D721Med (cell line): ENCODE measurements at regions not wholly inside any gene's neighbourhood (a gene's known extent, or its start where the extent isn't known, plus 50 kb on each side); places are given as distances from the start of the nearest gene placed in this dataset.
"Not testable (repeated sequence)": the region's sequence is repeated elsewhere in the genome, so short reads cannot be mapped to it uniquely, and the experiment has no call there.

Experiments used
- DNase-seq: peaks from one replicate; pipeline ENCODE4 v3.0.0; 2011; ENCODE audit warnings: low spot score; ENCODE audit not compliant: insufficient read length
- FAIRE-seq: peaks from 2 replicates; lab custom pipeline; 2011; peaks lifted over from hg19 to GRCh38; lab: Jason Lieb, UNC
- TF ChIP-seq, protein P1 (sequence below): IDR thresholded peaks from 2 replicates; pipeline ENCODE4 v1.5.1; 2012; ENCODE audit warnings: mild to moderate bottlenecking, control low read depth; ENCODE audit not compliant: insufficient read depth; ENCODE audit errors: missing control alignments

DNA sequence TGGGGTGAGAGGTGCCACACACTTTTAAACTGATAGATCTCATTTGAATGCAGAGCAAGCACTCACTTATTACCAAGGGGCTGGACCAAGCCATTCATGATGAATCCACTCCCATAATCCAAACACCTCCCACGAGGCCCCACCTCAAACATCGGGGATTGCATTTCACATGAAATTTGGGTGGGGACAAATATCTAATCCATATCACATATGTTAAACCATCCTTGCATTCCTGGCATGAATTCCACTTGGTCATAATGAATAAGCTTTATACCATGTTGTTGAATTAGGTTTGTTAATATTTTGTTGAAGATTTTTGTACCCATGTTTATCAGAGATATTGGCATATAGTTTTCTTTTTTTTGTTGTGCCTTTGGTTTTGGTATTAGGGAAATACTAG is 1198.7 kb upstream of the ATXN8OS start:
- TF ChIP-seq, protein P1, sequence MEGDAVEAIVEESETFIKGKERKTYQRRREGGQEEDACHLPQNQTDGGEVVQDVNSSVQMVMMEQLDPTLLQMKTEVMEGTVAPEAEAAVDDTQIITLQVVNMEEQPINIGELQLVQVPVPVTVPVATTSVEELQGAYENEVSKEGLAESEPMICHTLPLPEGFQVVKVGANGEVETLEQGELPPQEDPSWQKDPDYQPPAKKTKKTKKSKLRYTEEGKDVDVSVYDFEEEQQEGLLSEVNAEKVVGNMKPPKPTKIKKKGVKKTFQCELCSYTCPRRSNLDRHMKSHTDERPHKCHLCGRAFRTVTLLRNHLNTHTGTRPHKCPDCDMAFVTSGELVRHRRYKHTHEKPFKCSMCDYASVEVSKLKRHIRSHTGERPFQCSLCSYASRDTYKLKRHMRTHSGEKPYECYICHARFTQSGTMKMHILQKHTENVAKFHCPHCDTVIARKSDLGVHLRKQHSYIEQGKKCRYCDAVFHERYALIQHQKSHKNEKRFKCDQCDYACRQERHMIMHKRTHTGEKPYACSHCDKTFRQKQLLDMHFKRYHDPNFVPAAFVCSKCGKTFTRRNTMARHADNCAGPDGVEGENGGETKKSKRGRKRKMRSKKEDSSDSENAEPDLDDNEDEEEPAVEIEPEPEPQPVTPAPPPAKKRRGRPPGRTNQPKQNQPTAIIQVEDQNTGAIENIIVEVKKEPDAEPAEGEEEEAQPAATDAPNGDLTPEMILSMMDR: no peak
- DNase-seq (no peak), FAIRE-seq (no peak)

DNA sequence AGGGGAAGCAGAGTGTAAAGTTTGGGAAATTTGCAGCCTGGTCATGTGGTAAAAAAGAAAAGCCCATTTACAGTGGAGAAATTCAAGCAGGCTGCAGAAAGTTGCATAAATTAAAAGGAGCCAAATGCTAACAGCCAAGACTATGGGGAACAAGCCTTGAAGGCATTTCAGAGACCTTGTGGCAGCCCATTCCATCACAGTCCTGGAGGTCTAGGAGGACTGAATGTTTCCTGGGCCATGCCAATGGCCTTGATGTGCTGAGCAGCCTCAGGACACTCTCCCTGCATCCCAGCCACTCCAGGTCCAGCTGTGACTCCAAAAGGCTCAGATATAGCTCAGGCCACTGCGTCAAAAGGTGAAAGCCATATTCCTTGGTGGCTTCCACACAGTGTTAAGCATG is 1202.4 kb upstream of the ATXN8OS start:
- no peak for FAIRE-seq
- DNase-seq: no peak
- TF ChIP-seq, protein P1: no peak

DNA sequence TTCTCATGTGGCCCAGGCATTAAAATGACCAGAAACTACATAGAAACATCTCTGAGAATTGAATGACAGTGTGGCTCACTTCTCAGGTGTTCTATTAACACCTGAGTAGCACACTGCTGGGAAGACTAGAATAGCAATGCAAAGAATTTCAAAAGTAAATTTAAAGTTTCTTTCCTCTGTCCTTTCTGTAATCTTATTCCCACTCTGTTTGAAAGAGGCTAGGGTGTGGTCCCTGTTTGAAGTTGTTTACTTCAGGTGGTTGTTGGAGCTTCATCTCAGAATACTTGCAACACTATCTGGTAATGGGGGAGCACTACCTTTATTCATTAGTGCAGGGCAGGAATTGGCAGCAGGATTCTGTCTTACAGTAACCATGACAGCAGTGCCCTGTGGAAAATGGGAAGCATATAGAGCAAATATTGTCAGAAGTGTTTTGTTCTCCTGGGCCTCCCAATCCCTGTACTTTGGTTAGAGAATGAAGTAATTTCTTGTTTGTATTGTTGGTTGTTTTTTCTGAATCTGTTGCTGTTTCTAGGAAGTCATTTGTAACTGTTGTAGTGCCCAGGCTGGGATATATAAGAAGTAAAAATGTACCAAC is 1210.2 kb upstream of the ATXN8OS start:
- TF ChIP-seq, protein P1: no peak
- FAIRE-seq (no peak), DNase-seq (no peak)

DNA sequence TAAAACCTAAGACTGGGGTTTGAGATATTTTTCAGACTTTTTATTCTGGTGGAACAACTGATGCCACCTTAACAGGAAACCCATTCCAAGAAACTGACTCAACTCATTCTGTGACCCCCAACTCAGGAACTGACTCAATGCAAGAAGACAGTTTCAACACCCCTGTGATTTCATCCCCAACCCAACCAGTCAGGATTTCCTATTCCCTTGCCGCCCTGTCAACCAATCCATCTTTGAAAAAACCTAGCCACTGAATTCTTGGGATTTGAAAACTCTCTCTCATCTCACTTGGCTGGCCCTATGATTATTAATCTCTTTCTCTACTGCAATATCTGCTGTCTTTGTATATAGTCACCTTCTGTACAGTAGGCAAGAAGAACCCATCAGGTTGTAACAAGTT is 1211.9 kb upstream of the ATXN8OS start:
- TF ChIP-seq, protein P1: no peak
- no peak for FAIRE-seq
- no peak for DNase-seq

DNA sequence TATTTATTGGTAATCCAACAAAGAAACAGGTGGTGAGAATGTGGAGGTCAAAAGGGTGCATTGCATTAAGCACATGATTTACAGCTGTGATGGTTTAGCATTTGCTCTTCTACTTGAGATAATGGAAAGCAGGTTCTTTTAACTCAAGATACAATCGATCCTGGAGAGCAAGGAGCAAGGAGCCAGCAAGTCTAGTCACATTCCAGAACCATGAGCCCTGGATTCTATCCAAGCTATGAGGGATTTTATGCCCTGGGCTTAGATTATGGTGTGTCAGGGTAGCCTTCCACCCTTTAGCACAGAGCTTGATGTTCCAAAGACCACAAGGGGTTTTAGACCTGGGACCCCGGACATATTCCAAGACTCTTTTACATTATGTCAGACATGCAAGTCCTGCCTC is 1213.9 kb upstream of the ATXN8OS start:
- not testable (repeated sequence) for DNase-seq, FAIRE-seq

DNA sequence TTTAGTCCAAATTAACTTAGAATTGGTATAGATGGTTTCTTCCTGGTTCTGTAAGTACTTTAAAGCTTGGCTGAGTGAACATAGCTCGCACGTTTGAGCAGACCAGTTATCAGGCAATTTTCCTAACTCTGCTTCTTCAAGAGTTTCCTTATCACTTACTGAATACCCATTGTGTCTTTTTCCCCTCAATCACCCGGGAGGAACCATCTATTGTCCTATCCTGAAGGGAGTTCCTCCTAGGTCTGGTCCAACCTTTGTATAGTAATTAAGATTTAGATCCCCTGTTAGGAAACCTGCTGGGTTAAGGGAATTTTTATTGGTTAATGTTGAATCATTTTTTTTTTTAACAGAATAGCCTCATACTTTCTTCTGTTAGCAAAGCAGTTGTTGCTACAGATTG is 1215.0 kb upstream of the ATXN8OS start:
- not testable (repeated sequence) for FAIRE-seq, DNase-seq

DNA sequence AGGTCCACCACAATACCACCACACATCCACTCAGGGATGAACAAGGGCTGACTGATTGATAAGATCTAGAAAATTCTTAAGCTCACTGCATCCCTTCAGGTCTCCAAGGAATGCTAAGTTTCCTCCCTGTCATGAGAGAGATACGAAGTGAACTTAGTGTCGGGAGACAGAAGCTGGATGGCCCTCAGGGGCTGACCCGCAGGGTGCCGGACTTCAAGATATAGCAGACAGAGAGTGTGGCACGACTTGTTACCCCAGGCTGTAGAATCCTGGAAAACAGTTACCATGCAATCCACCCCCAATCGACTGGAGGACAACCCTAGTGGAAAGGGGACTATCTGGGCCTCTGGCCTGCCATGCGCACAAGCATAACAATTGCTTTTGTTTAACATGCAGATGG is 1217.5 kb upstream of the ATXN8OS start:
- DNase-seq, FAIRE-seq: not testable (repeated sequence)

DNA sequence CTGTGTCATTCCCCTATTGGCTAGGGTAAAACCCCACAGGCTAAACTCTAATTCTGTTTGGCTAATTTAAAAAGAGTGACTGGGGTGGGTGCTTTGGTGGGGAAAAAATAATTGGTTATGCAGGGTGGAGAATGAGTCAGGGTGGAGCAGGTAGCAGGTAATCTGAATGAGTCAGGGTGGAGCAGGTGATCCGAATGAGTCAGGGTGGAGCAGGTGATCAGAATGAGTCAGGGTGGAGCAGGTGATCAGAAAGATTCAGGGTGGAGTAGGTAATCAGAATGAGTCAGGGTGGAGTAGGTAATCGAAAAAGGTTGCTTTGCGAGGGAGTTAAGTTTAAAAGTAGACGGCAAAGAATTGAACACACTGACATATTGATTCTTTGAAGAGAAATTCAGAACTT is 1218.8 kb upstream of the ATXN8OS start:
- no peak for DNase-seq
- FAIRE-seq: no peak
- TF ChIP-seq, protein P1: no peak

DNA sequence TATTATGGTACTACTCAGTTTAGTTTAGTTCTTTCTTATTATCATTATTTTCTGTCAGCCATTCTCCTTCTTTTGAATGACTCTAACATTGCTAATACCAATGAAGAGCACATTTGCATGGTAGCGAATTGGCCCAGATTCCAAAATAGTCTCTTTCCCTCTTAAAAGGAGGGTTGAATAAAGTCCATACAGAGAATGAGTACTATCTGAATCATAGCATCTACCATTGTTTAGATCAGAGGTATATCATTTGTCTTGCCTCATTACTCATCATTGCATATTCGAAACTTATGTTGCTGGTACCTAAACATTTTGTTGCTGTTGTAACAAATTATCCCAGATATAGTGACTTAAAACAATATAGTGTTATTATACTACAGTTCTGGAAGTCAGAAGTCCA is 1235.3 kb upstream of the ATXN8OS start:
- TF ChIP-seq, protein P1: no peak
- FAIRE-seq (no peak), DNase-seq (no peak)
